ENCODE measurements at regions not wholly inside any gene's neighbourhood (a gene's known extent, or its start where the extent isn't known, plus 50 kb on each side); places are given as distances from the start of the nearest gene placed in this dataset.

- Histone ChIP-seq H3K56ac (replicated peaks; ENCODE audit: insufficient read length, low read depth, low read length) (no peak overlapping the region), H4K5ac (ENCODE audit: insufficient read length, low read depth, low read length) (no peak overlapping the region), H3K36me3 (ENCODE audit: control insufficient read depth in 2 of 4, insufficient read depth in 4 of 4, low read length in 3 of 4) (no peaks in the 10 kb centered on the region), H4K91ac (replicated peaks; ENCODE audit: insufficient read length, low read length) (no peak overlapping the region), H2BK12ac (ENCODE audit: low read depth, low read length) (no peak overlapping the region), H2BK120ac (replicated peaks; ENCODE audit: low read depth, low read length) (no peak overlapping the region), H3K9me3 (ENCODE audit: insufficient read depth in 2 of 2, low read depth in 1 of 2, low read length in 1 of 2) (no peaks in the 10 kb centered on the region), H3K18ac (ENCODE audit: extremely low read depth, low read length) (no peak overlapping the region), H3K4me3 (ENCODE audit: extremely low read depth in 1 of 4, insufficient read depth in 2 of 4, low read depth in 3 of 4, low read length in 4 of 4) (no peak overlapping the region), H2BK5ac (ENCODE audit: low read depth, low read length) (no peak overlapping the region), H3K23me2 (ENCODE audit: low read depth, low read length) (no peaks in the 10 kb centered on the region), H3K4me1 (replicated peaks in 1 of 4; ENCODE audit: control insufficient read depth in 3 of 4, insufficient read depth in 4 of 4, low read length in 3 of 4) (peaks cover 0 to 6% (median 2%) of the 10 kb centered on the region in 4 experiments; a peak in 2 of 7 replicates), H3K4me2 (ENCODE audit: insufficient read depth in 1 of 2, low read depth in 2 of 2, low read length in 2 of 2) (no peak overlapping the region), H4K8ac (ENCODE audit: extremely low read depth, insufficient read depth, low read length) (no peak overlapping the region), H2AK5ac (ENCODE audit: low read depth, low read length) (no peak overlapping the region), H3K79me2 (ENCODE audit: control insufficient read depth in 1 of 2, insufficient read depth in 2 of 2, low read length in 2 of 2) (no peaks in the 10 kb centered on the region), H3K4ac (replicated peaks; ENCODE audit: insufficient read length, low read depth, low read length) (no peak overlapping the region), H2BK15ac (ENCODE audit: low read length) (no peak overlapping the region), H3K79me1 (ENCODE audit: low read depth, low read length) (no peaks in the 10 kb centered on the region), H4K20me1 (replicated peaks in 1 of 2; ENCODE audit: control insufficient read depth in 1 of 2, insufficient read depth in 2 of 2, low read length in 2 of 2) (no peaks in the 10 kb centered on the region), H2AFZ (ENCODE audit: low read length) (no peak overlapping the region), H3K27ac (ENCODE audit: low read depth, low read length) (no peak overlapping the region), H3K23ac (ENCODE audit: insufficient read length) (no peak overlapping the region), H3K27me3 (replicated peaks in 1 of 4; ENCODE audit: control insufficient read depth in 3 of 4, extremely low read depth in 1 of 4, insufficient read depth in 3 of 4, low read length in 3 of 4) (no peaks in the 10 kb centered on the region), H2BK20ac (ENCODE audit: low read length) (no peak overlapping the region), H3K14ac (ENCODE audit: insufficient read length) (no peak overlapping the region), H3K9ac (replicated peaks in 1 of 4; ENCODE audit: extremely low read depth in 1 of 4, low read depth in 3 of 4, low read length in 3 of 4) (no peak overlapping the region)
- DNase-seq (ENCODE audit: low read depth in 1 of 2, low spot score in 2 of 2) = no peak
- TF ChIP-seq CREB1 (IDR thresholded peaks at IDR 0.05) (no peak), SP1 (IDR thresholded peaks at IDR 0.05; ENCODE audit: low read depth, low read length) (no peak)
- no peak for FAIRE-seq
- ChIA-PET CTCF (ENCODE audit: partially characterized antibody) (interaction anchor here (1.1 kb wide), 2 partner anchors 76 to 480 kb away, joined by 3 read pairs; no protein-coding TSS in a partner anchor), POLR2A (ENCODE audit: partially characterized antibody) (no interaction called here)
- 90% methylated on average over 5 of the region's 5 CpGs; no CpG with 5 or more reads in 1 of the 2 experiments for WGBS, 2 experiments (ENCODE audit: extremely low coverage in 1 of 2, insufficient coverage in 1 of 2, insufficient read length in 1 of 2, insufficient replicate concordance in 2 of 2, low coverage in 1 of 2, low lambda C conversion rate in 2 of 2, missing lambda C conversion rate in 1 of 2)
These were observed 606.1 kb downstream of the KIF4B start for GRCh38 chr5:155619688-155620087.

Measured in H1 (cell line).